K562 (cell line): ENCODE measurements at regions not wholly inside any gene's neighbourhood (a gene's known extent, or its start where the extent isn't known, plus 50 kb on each side); places are given as distances from the start of the nearest gene placed in this dataset.
A peak's percentile ranks its signal among the peaks of the same experiment; 100 is the strongest.

ENCODE experiments used
- CBX2 ChIP-seq: fragments of 200-600 bp; sonication (generic); IDR thresholded peaks from one replicate; pipeline ENCODE4 v1.6.1; 2012; ENCODE audit warnings: mild to moderate bottlenecking, low read length, inconsistent platforms; ENCODE audit not compliant: insufficient read depth, poor library complexity, severe bottlenecking
- CHCHD3 ChIP-seq: fragments of 250-450 bp; sonication (Bioruptor Pico); IDR thresholded peaks from 2 replicates; pipeline ENCODE4 v2.1.2; 2022; ENCODE audit warnings: mild to moderate bottlenecking
- CTBP1 ChIP-seq: fragments of 450-650 bp; IDR thresholded peaks from 2 replicates; pipeline ENCODE4 v1.6.1; 2016; ENCODE audit warnings: borderline replicate concordance
- DPF2 ChIP-seq: fragments of 450-650 bp; IDR thresholded peaks from 2 replicates; pipeline ENCODE4 v1.6.1; 2016
- GABPB1 ChIP-seq: sonication (generic); formaldehyde crosslinking; IDR thresholded peaks from 2 replicates; pipeline ENCODE4 v1.8.0; 2022; ENCODE audit warnings: mild to moderate bottlenecking, missing genetic modification reagents
- MGA ChIP-seq: fragments of 450-650 bp; IDR thresholded peaks from 2 replicates; pipeline ENCODE4 v1.6.1; 2016; ENCODE audit warnings: mild to moderate bottlenecking, moderate library complexity
- NFATC3 ChIP-seq: fragments of 450-650 bp; IDR thresholded peaks from 2 replicates; pipeline ENCODE4 v1.6.1; 2017; ENCODE audit warnings: mild to moderate bottlenecking
- PRPF4 ChIP-seq: fragments of 200-400 bp; formaldehyde crosslinking; IDR thresholded peaks from one replicate; pipeline ENCODE4 v1.6.1; 2017; ENCODE audit warnings: low read length, low read depth, mild to moderate bottlenecking; ENCODE audit not compliant: insufficient read depth, poor library complexity, severe bottlenecking
- RNF2 ChIP-seq: sonication (generic); IDR thresholded peaks from 2 replicates; pipeline ENCODE4 v1.6.1; 2016
- THAP7 ChIP-seq: fragments of 250-450 bp; sonication (Bioruptor Pico); IDR thresholded peaks from 2 replicates; pipeline ENCODE4 v1.5.0; 2021

- TF ChIP-seq MGA (no peak), NFATC3 (no peak), RNF2 (no peak), GABPB1 (CRISPR knock-in tag) (no peak), THAP7 (CRISPR knock-in tag) (no peak), CHCHD3 (no peak), DPF2 (no peak), PRPF4 (no peak), CBX2 (no peak), CTBP1 (0 out of 2 replicates have a peak, but pooled peaks have one; percentile 18)
- TF ChIP-seq, all 486 proteins: peak for 6
Measured at GRCh38 chr16:85349365-85350145, 237.3 kb upstream of the CIBAR2 start (continued).
